ENCODE measurements at regions not wholly inside any gene's neighbourhood (a gene's known extent, or its start where the extent isn't known, plus 50 kb on each side); places are given as distances from the start of the nearest gene placed in this dataset.
"Not testable (repeated sequence)": the region's sequence is repeated elsewhere in the genome, so short reads cannot be mapped to it uniquely, and the experiment has no call there.

- no peak for DNase-seq
Observed at GRCh38 chr3:150130404-150131100, 159.9 kb upstream of the PFN2 start.

GRCh38 chr3:150129166-150129565 is 158.5 kb upstream of the PFN2 start:
- DNase-seq = no peak

GRCh38 chr3:150128126-150128525 is 157.4 kb upstream of the PFN2 start:
- DNase-seq = no peak

GRCh38 chr3:150127011-150127490 is 156.4 kb upstream of the PFN2 start:
- DNase-seq = no peak

GRCh38 chr3:150124142-150124541 is 153.4 kb upstream of the PFN2 start:
- DNase-seq = no peak

GRCh38 chr3:150123249-150123648 is 152.6 kb upstream of the PFN2 start:
- not testable (repeated sequence) for DNase-seq

- DNase-seq = no peak
Observed at GRCh38 chr3:150118219-150118618, 147.5 kb upstream of the PFN2 start.

- no peak for DNase-seq
Observed at GRCh38 chr3:150117076-150117475, 146.4 kb upstream of the PFN2 start.

- no peak for DNase-seq
Observed at GRCh38 chr3:150116196-150116595, 145.5 kb upstream of the PFN2 start.

- no peak for DNase-seq
Observed at GRCh38 chr3:150114873-150115540, 144.3 kb upstream of the PFN2 start.

GRCh38 chr3:150114273-150114672 is 143.6 kb upstream of the PFN2 start:
- DNase-seq = no peak

- no peak for DNase-seq
Observed at GRCh38 chr3:150110097-150110496, 139.4 kb upstream of the PFN2 start.

- no peak for DNase-seq
Observed at GRCh38 chr3:150107429-150108175, 136.9 kb upstream of the PFN2 start.

- DNase-seq = no peak
Observed at GRCh38 chr3:150106740-150107428, 136.2 kb upstream of the PFN2 start.

- no peak for DNase-seq
Observed at GRCh38 chr3:150105886-150106612, 135.4 kb upstream of the PFN2 start.

GRCh38 chr3:150105025-150105424 is 134.3 kb upstream of the PFN2 start:
- no peak for DNase-seq

- DNase-seq = peak; percentile 20
Observed at GRCh38 chr3:150104564-150104963, 133.9 kb upstream of the PFN2 start.

- DNase-seq = no peak
Observed at GRCh38 chr3:150101016-150101415, 130.3 kb upstream of the PFN2 start.

GRCh38 chr3:150098621-150099020 is 127.9 kb upstream of the PFN2 start:
- DNase-seq = no peak

GRCh38 chr3:150097588-150097890 is 126.8 kb upstream of the PFN2 start:
- DNase-seq = no peak

- no peak for DNase-seq
Observed at GRCh38 chr3:150096700-150097587, 126.2 kb upstream of the PFN2 start.

All from renal pelvis (tissue), 1 donor.